CD8-positive, alpha-beta memory T cell (primary cell): ENCODE measurements at regions not wholly inside any gene's neighbourhood (a gene's known extent, or its start where the extent isn't known, plus 50 kb on each side); places are given as distances from the start of the nearest gene placed in this dataset.

Source experiments
- CTCF ChIA-PET: fragments of 350-600 bp; sonication (Branson Sonifier 250); formaldehyde crosslinking; loops from one replicate; lab custom pipeline; 2021; ENCODE audit warnings: antibody characterized with exemption; lab: Charles Lee
- POLR2A ChIA-PET: fragments of 350-600 bp; sonication (Branson Sonifier 250); formaldehyde crosslinking; loops from one replicate; lab custom pipeline; 2021; ENCODE audit warnings: antibody characterized with exemption; lab: Charles Lee
- DNase-seq, 5 donors: peaks; one replicate each; pipeline versions ENCODE4 v3.0.0 to v3.0.0-alpha.2; 2020 to 2022; ENCODE audit warnings: mixed read lengths in 1 of 5
- H3K27ac ChIP-seq: one replicate; pipeline ENCODE4 v1.7.0; 2013; ENCODE audit warnings: low read depth, mild to moderate bottlenecking, low read length, moderate library complexity
- H3K27me3 ChIP-seq: 2 replicates; pipeline ENCODE4 v1.7.0; 2013; ENCODE audit warnings: low read length, mild to moderate bottlenecking; ENCODE audit not compliant: insufficient read depth, poor library complexity, severe bottlenecking
- H3K36me3 ChIP-seq: 2 replicates; pipeline ENCODE4 v1.7.0; 2013; ENCODE audit warnings: mild to moderate bottlenecking, low read length, moderate library complexity; ENCODE audit not compliant: insufficient read depth
- H3K4me1 ChIP-seq: 2 replicates; pipeline ENCODE4 v1.7.0; 2013; ENCODE audit warnings: mild to moderate bottlenecking, low read length, moderate library complexity; ENCODE audit not compliant: insufficient read depth
- H3K4me3 ChIP-seq: 2 replicates; pipeline ENCODE4 v1.7.0; 2013; ENCODE audit warnings: mild to moderate bottlenecking, low read length
- H3K9me3 ChIP-seq: 2 replicates; pipeline ENCODE4 v1.7.0; 2013; ENCODE audit warnings: mild to moderate bottlenecking, low read length
- H3K27ac Mint-ChIP-seq, 8 donors: one replicate each; pipeline ENCODE4 v1.8.0; 2020 to 2021; ENCODE audit warnings: mixed read lengths in 8 of 8, mild to moderate bottlenecking in 6 of 8, inconsistent platforms in 3 of 8, moderate library complexity in 3 of 8
- H3K27me3 Mint-ChIP-seq, 2 donors: one replicate each; pipeline ENCODE4 v1.8.0; 2020 to 2021; ENCODE audit warnings: mixed read lengths in 2 of 2, mild to moderate bottlenecking in 1 of 2, moderate library complexity in 1 of 2
- H3K36me3 Mint-ChIP-seq, 3 donors: one replicate each; pipeline ENCODE4 v1.8.0; 2020 to 2021; ENCODE audit warnings: mixed read lengths in 3 of 3, inconsistent platforms in 1 of 3, mild to moderate bottlenecking in 1 of 3
- H3K4me1 Mint-ChIP-seq, 3 donors: one replicate each; pipeline ENCODE4 v1.8.0; 2020 to 2021; ENCODE audit warnings: mixed read lengths in 3 of 3, inconsistent platforms in 1 of 3, mild to moderate bottlenecking in 1 of 3
- H3K4me3 Mint-ChIP-seq, 7 donors: one replicate each; pipeline ENCODE4 v1.8.0; 2020 to 2021; ENCODE audit warnings: mixed read lengths in 7 of 7, mild to moderate bottlenecking in 6 of 7, moderate library complexity in 4 of 7, inconsistent platforms in 2 of 7
- H3K9me3 Mint-ChIP-seq, 5 donors: one replicate each; pipeline ENCODE4 v1.8.0; 2020 to 2022; ENCODE audit warnings: mixed read lengths in 5 of 5, mild to moderate bottlenecking in 3 of 5, moderate library complexity in 2 of 5, inconsistent platforms in 1 of 5

- Mint-ChIP-seq H3K4me3 (no peak overlapping the region), H3K27ac (no peak overlapping the region), H3K36me3 (no peaks in the 10 kb centered on the region), H3K4me1 (no peaks in the 10 kb centered on the region), H3K27me3 (no peaks in the 10 kb centered on the region), H3K9me3 (peaks cover 4 to 14% (median 7%) of the 10 kb centered on the region in 5 donors)
- ChIA-PET CTCF (no interaction called here), POLR2A (no interaction called here)
- no peak overlapping the region for H3K4me3 ChIP-seq
- no peak for DNase-seq
- H3K27me3 ChIP-seq: no peaks in the 10 kb centered on the region
- no peaks in the 10 kb centered on the region for H3K36me3 ChIP-seq
- H3K27ac ChIP-seq: no peak overlapping the region
- H3K4me1 ChIP-seq: no peaks in the 10 kb centered on the region
- no peaks in the 10 kb centered on the region for H3K9me3 ChIP-seq
Measured at GRCh38 chr19:31518216-31519020, 169.2 kb upstream of the TSHZ3 start.

- Mint-ChIP-seq H3K4me3 (no peak overlapping the region), H3K9me3 (peaks cover 4 to 14% (median 7%) of the 10 kb centered on the region in 5 donors)
- no peak for DNase-seq
Measured at GRCh38 chr19:31519256-31519655, 170.0 kb upstream of the TSHZ3 start.

GRCh38 chr19:31519908-31520307 lies 170.7 kb upstream of the TSHZ3 start:
- H3K36me3 Mint-ChIP-seq: no peaks in the 10 kb centered on the region
- H3K36me3 ChIP-seq: no peaks in the 10 kb centered on the region
- H3K9me3 ChIP-seq: no peaks in the 10 kb centered on the region
- DNase-seq: no peak
- H3K27me3 Mint-ChIP-seq: no peaks in the 10 kb centered on the region
- no peak overlapping the region for H3K27ac ChIP-seq
- H3K9me3 Mint-ChIP-seq: peaks cover 4 to 20% (median 10%) of the 10 kb centered on the region in 5 donors
- H3K4me1 Mint-ChIP-seq: no peaks in the 10 kb centered on the region
- no peaks in the 10 kb centered on the region for H3K27me3 ChIP-seq
- H3K4me1 ChIP-seq: no peaks in the 10 kb centered on the region
- H3K4me3 ChIP-seq: no peak overlapping the region
- CTCF ChIA-PET: no interaction called here
- H3K27ac Mint-ChIP-seq: no peak overlapping the region
- POLR2A ChIA-PET: no interaction called here
- H3K4me3 Mint-ChIP-seq: no peak overlapping the region

More at GRCh38 chr19:31519256-31519655, 170.0 kb upstream of the TSHZ3 start:
- no peaks in the 10 kb centered on the region for H3K4me1 Mint-ChIP-seq
- POLR2A ChIA-PET: no interaction called here
- no peak overlapping the region for H3K27ac ChIP-seq
- H3K4me1 ChIP-seq: no peaks in the 10 kb centered on the region
- no peak overlapping the region for H3K4me3 ChIP-seq
- CTCF ChIA-PET: no interaction called here
- H3K9me3 ChIP-seq: no peaks in the 10 kb centered on the region
- H3K36me3 ChIP-seq: no peaks in the 10 kb centered on the region
- no peaks in the 10 kb centered on the region for H3K36me3 Mint-ChIP-seq
- no peaks in the 10 kb centered on the region for H3K27me3 Mint-ChIP-seq
- no peaks in the 10 kb centered on the region for H3K27me3 ChIP-seq
- no peak overlapping the region for H3K27ac Mint-ChIP-seq

GRCh38 chr19:31520633-31521032 lies 171.4 kb upstream of the TSHZ3 start:
- Histone ChIP-seq H3K27ac (no peak overlapping the region), H3K4me3 (no peak overlapping the region), H3K4me1 (no peaks in the 10 kb centered on the region), H3K36me3 (no peaks in the 10 kb centered on the region), H3K9me3 (no peaks in the 10 kb centered on the region), H3K27me3 (no peaks in the 10 kb centered on the region)
- CTCF ChIA-PET: no interaction called here
- Mint-ChIP-seq H3K36me3 (no peaks in the 10 kb centered on the region), H3K4me3 (no peak overlapping the region), H3K27me3 (no peaks in the 10 kb centered on the region), H3K27ac (no peak overlapping the region), H3K9me3 (peaks cover 8 to 26% (median 15%) of the 10 kb centered on the region in 5 donors), H3K4me1 (no peaks in the 10 kb centered on the region)
- DNase-seq: no peak
- POLR2A ChIA-PET: no interaction called here

GRCh38 chr19:31525610-31526147 lies 176.4 kb upstream of the TSHZ3 start:
- Mint-ChIP-seq H3K27ac (no peak overlapping the region), H3K4me3 (no peak overlapping the region), H3K9me3 (peaks cover 21 to 35% (median 26%) of the 10 kb centered on the region in 5 donors), H3K4me1 (no peaks in the 10 kb centered on the region), H3K27me3 (peaks cover 0 to 4% of the 10 kb centered on the region in 2 donors), H3K36me3 (no peaks in the 10 kb centered on the region)
- Histone ChIP-seq H3K4me1 (no peaks in the 10 kb centered on the region), H3K4me3 (no peak overlapping the region), H3K27me3 (no peaks in the 10 kb centered on the region), H3K9me3 (no peaks in the 10 kb centered on the region), H3K36me3 (no peaks in the 10 kb centered on the region), H3K27ac (no peak overlapping the region)
- ChIA-PET CTCF (no interaction called here), POLR2A (no interaction called here)
- no peak for DNase-seq

- Histone ChIP-seq H3K9me3 (no peaks in the 10 kb centered on the region), H3K27me3 (no peaks in the 10 kb centered on the region), H3K4me1 (no peaks in the 10 kb centered on the region), H3K4me3 (no peak overlapping the region), H3K36me3 (no peaks in the 10 kb centered on the region), H3K27ac (no peak overlapping the region)
- Mint-ChIP-seq H3K27ac (no peak overlapping the region), H3K9me3 (peaks cover 20 to 25% (median 21%) of the 10 kb centered on the region in 5 donors), H3K4me3 (no peak overlapping the region), H3K36me3 (no peaks in the 10 kb centered on the region), H3K4me1 (no peaks in the 10 kb centered on the region), H3K27me3 (peaks cover 0 to 8% of the 10 kb centered on the region in 2 donors)
- CTCF ChIA-PET: no interaction called here
- DNase-seq: no peak
- POLR2A ChIA-PET: no interaction called here
Measured at GRCh38 chr19:31527443-31527842, 178.2 kb upstream of the TSHZ3 start.

GRCh38 chr19:31528261-31528660 lies 179.0 kb upstream of the TSHZ3 start:
- Mint-ChIP-seq H3K4me1 (no peaks in the 10 kb centered on the region), H3K36me3 (no peaks in the 10 kb centered on the region), H3K4me3 (peak overlapping the region in 1 of 7 donors; percentile 66), H3K27ac (no peak overlapping the region), H3K27me3 (peaks cover 0 to 8% of the 10 kb centered on the region in 2 donors), H3K9me3 (peaks cover 20 to 25% (median 21%) of the 10 kb centered on the region in 5 donors)
- Histone ChIP-seq H3K4me1 (no peaks in the 10 kb centered on the region), H3K27me3 (no peaks in the 10 kb centered on the region), H3K9me3 (no peaks in the 10 kb centered on the region), H3K4me3 (no peak overlapping the region), H3K27ac (no peak overlapping the region), H3K36me3 (no peaks in the 10 kb centered on the region)
- no peak for DNase-seq
- CTCF ChIA-PET: no interaction called here
- POLR2A ChIA-PET: no interaction called here

- Histone ChIP-seq H3K36me3 (no peaks in the 10 kb centered on the region), H3K4me1 (no peaks in the 10 kb centered on the region), H3K27me3 (no peaks in the 10 kb centered on the region), H3K9me3 (no peaks in the 10 kb centered on the region), H3K4me3 (no peak overlapping the region), H3K27ac (no peak overlapping the region)
- CTCF ChIA-PET: no interaction called here
- POLR2A ChIA-PET: no interaction called here
- Mint-ChIP-seq H3K9me3 (peaks cover 20 to 23% (median 21%) of the 10 kb centered on the region in 5 donors), H3K27ac (no peak overlapping the region), H3K27me3 (peaks cover 0 to 8% of the 10 kb centered on the region in 2 donors), H3K4me1 (no peaks in the 10 kb centered on the region), H3K36me3 (no peaks in the 10 kb centered on the region), H3K4me3 (no peak overlapping the region)
- no peak for DNase-seq
Measured at GRCh38 chr19:31529121-31529520, 179.9 kb upstream of the TSHZ3 start.
